ENCODE measurements at regions not wholly inside any gene's neighbourhood (a gene's known extent, or its start where the extent isn't known, plus 50 kb on each side); places are given as distances from the start of the nearest gene placed in this dataset.

DNA sequence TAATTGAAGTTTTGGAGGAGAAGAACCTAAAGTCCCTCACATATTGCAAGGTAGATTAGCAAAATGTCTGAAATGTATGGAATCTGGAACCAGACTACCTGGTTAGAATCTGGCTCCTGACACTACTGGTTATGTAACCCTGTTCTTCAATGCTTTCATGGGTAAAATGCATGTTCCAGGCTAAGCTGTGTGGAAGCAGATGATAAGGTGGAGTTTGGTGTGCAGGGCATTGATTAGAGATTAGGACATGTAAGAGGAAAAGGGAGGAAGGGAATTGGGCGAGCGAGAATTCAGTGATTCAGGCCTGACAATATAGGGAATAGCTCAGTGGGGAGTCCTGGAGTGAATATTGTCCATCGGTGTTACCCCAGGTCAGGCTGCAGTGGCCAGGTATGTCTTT is 165.8 kb upstream of the SFRP2 start (continued):
- TF ChIP-seq, protein P1, sequence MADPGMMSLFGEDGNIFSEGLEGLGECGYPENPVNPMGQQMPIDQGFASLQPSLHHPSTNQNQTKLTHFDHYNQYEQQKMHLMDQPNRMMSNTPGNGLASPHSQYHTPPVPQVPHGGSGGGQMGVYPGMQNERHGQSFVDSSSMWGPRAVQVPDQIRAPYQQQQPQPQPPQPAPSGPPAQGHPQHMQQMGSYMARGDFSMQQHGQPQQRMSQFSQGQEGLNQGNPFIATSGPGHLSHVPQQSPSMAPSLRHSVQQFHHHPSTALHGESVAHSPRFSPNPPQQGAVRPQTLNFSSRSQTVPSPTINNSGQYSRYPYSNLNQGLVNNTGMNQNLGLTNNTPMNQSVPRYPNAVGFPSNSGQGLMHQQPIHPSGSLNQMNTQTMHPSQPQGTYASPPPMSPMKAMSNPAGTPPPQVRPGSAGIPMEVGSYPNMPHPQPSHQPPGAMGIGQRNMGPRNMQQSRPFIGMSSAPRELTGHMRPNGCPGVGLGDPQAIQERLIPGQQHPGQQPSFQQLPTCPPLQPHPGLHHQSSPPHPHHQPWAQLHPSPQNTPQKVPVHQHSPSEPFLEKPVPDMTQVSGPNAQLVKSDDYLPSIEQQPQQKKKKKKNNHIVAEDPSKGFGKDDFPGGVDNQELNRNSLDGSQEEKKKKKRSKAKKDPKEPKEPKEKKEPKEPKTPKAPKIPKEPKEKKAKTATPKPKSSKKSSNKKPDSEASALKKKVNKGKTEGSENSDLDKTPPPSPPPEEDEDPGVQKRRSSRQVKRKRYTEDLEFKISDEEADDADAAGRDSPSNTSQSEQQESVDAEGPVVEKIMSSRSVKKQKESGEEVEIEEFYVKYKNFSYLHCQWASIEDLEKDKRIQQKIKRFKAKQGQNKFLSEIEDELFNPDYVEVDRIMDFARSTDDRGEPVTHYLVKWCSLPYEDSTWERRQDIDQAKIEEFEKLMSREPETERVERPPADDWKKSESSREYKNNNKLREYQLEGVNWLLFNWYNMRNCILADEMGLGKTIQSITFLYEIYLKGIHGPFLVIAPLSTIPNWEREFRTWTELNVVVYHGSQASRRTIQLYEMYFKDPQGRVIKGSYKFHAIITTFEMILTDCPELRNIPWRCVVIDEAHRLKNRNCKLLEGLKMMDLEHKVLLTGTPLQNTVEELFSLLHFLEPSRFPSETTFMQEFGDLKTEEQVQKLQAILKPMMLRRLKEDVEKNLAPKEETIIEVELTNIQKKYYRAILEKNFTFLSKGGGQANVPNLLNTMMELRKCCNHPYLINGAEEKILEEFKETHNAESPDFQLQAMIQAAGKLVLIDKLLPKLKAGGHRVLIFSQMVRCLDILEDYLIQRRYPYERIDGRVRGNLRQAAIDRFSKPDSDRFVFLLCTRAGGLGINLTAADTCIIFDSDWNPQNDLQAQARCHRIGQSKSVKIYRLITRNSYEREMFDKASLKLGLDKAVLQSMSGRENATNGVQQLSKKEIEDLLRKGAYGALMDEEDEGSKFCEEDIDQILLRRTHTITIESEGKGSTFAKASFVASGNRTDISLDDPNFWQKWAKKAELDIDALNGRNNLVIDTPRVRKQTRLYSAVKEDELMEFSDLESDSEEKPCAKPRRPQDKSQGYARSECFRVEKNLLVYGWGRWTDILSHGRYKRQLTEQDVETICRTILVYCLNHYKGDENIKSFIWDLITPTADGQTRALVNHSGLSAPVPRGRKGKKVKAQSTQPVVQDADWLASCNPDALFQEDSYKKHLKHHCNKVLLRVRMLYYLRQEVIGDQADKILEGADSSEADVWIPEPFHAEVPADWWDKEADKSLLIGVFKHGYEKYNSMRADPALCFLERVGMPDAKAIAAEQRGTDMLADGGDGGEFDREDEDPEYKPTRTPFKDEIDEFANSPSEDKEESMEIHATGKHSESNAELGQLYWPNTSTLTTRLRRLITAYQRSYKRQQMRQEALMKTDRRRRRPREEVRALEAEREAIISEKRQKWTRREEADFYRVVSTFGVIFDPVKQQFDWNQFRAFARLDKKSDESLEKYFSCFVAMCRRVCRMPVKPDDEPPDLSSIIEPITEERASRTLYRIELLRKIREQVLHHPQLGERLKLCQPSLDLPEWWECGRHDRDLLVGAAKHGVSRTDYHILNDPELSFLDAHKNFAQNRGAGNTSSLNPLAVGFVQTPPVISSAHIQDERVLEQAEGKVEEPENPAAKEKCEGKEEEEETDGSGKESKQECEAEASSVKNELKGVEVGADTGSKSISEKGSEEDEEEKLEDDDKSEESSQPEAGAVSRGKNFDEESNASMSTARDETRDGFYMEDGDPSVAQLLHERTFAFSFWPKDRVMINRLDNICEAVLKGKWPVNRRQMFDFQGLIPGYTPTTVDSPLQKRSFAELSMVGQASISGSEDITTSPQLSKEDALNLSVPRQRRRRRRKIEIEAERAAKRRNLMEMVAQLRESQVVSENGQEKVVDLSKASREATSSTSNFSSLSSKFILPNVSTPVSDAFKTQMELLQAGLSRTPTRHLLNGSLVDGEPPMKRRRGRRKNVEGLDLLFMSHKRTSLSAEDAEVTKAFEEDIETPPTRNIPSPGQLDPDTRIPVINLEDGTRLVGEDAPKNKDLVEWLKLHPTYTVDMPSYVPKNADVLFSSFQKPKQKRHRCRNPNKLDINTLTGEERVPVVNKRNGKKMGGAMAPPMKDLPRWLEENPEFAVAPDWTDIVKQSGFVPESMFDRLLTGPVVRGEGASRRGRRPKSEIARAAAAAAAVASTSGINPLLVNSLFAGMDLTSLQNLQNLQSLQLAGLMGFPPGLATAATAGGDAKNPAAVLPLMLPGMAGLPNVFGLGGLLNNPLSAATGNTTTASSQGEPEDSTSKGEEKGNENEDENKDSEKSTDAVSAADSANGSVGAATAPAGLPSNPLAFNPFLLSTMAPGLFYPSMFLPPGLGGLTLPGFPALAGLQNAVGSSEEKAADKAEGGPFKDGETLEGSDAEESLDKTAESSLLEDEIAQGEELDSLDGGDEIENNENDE (IDR thresholded peaks at IDR 0.05; ENCODE audit: insufficient replicate concordance, low read length), result no peak

Data from H1 (cell line).